NCI-H2107 treated with DMSO at 0.1 percent for 48 hours (cell line): ENCODE measurements at regions not wholly inside any gene's neighbourhood (a gene's known extent, or its start where the extent isn't known, plus 50 kb on each side); places are given as distances from the start of the nearest gene placed in this dataset.
"Not testable (repeated sequence)": the region's sequence is repeated elsewhere in the genome, so short reads cannot be mapped to it uniquely, and the experiment has no call there.

ENCODE experiments used
- DNase-seq: peaks from one replicate; lab custom pipeline; 2025; ENCODE audit not compliant: unreplicated experiment; lab: John Stamatoyannopoulos, UW

- no peak for DNase-seq
These were observed 973.5 kb upstream of the NCAM2 start for GRCh38 chr21:20024741-20025140.

GRCh38 chr21:20026543-20026942 is 971.7 kb upstream of the NCAM2 start:
- DNase-seq: no peak

- DNase-seq: no peak
These were observed 967.8 kb upstream of the NCAM2 start for GRCh38 chr21:20030390-20030789.

- no peak for DNase-seq
These were observed 966.4 kb upstream of the NCAM2 start for GRCh38 chr21:20031807-20032206.

GRCh38 chr21:20040768-20041167 is 957.4 kb upstream of the NCAM2 start:
- no peak for DNase-seq

- DNase-seq: no peak
These were observed 953.0 kb upstream of the NCAM2 start for GRCh38 chr21:20045197-20045596.

GRCh38 chr21:20048130-20048837 is 949.9 kb upstream of the NCAM2 start:
- not testable (repeated sequence) for DNase-seq

GRCh38 chr21:20083336-20083735 is 914.9 kb upstream of the NCAM2 start:
- no peak for DNase-seq

- DNase-seq: no peak
These were observed 914.3 kb upstream of the NCAM2 start for GRCh38 chr21:20083925-20084324.

- DNase-seq: no peak
These were observed 911.7 kb upstream of the NCAM2 start for GRCh38 chr21:20086508-20086907.

- DNase-seq: no peak
These were observed 891.8 kb upstream of the NCAM2 start for GRCh38 chr21:20106368-20106767.

- no peak for DNase-seq
These were observed 890.2 kb upstream of the NCAM2 start for GRCh38 chr21:20108016-20108415.

- no peak for DNase-seq
These were observed 889.2 kb upstream of the NCAM2 start for GRCh38 chr21:20108976-20109540.

- no peak for DNase-seq
These were observed 887.8 kb upstream of the NCAM2 start for GRCh38 chr21:20110368-20110767.

- no peak for DNase-seq
These were observed 846.5 kb upstream of the NCAM2 start for GRCh38 chr21:20151741-20152140.

GRCh38 chr21:20163167-20163566 is 835.0 kb upstream of the NCAM2 start:
- no peak for DNase-seq

- DNase-seq: no peak
These were observed 831.1 kb upstream of the NCAM2 start for GRCh38 chr21:20167059-20167458.

- DNase-seq: no peak
These were observed 828.2 kb upstream of the NCAM2 start for GRCh38 chr21:20169812-20170576.

GRCh38 chr21:20186186-20186585 is 812.0 kb upstream of the NCAM2 start:
- no peak for DNase-seq

- DNase-seq: no peak
These were observed 811.2 kb upstream of the NCAM2 start for GRCh38 chr21:20187028-20187427.

GRCh38 chr21:20201323-20201722 is 796.9 kb upstream of the NCAM2 start:
- not testable (repeated sequence) for DNase-seq

GRCh38 chr21:20207335-20207734 is 790.9 kb upstream of the NCAM2 start:
- DNase-seq: no peak
